SH-SY5Y (cell line): ENCODE measurements at regions not wholly inside any gene's neighbourhood (a gene's known extent, or its start where the extent isn't known, plus 50 kb on each side); places are given as distances from the start of the nearest gene placed in this dataset.

Experiments used
- GATA2 ChIP-seq: IDR thresholded peaks from 2 replicates; pipeline ENCODE4 v1.6.1; 2011; ENCODE audit warnings: mild to moderate bottlenecking, low read depth, low read length
- GATA3 ChIP-seq: IDR thresholded peaks from 2 replicates; pipeline ENCODE4 v1.6.1; 2011; ENCODE audit warnings: low read depth, mild to moderate bottlenecking, low read length, moderate library complexity

GRCh38 chr5:169467041-169467771 is 116.4 kb upstream of the SPDL1 start:
- TF ChIP-seq GATA3 (no peak), GATA2 (no peak)

GRCh38 chr5:169460896-169461295 is 122.7 kb upstream of the SPDL1 start:
- TF ChIP-seq GATA2 (no peak), GATA3 (no peak)

- TF ChIP-seq GATA3 (no peak), GATA2 (no peak)
Measured at GRCh38 chr5:169460123-169460522, 123.5 kb upstream of the SPDL1 start.

DNA sequence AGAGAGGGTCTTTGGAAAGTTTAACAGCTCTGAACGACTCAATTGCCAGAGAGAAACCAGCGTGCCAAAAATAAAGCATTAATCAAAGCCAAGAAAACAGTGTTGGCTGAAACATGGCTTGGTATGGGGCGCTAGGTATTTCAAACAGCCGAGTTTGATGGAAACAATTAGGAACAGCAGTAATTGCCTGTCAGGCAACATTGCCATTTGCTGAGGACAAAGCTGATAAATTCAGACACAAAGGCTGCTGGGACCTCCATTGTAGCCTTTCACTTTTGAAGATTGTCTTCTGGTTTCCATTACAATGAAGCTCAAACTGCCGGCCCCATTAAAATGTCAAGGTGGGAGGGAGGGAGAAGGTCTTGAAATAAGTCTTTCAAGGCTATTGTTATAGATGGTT is 125.4 kb upstream of the SPDL1 start:
- no peak for TF ChIP-seq GATA3
- TF ChIP-seq GATA2: no peak

DNA sequence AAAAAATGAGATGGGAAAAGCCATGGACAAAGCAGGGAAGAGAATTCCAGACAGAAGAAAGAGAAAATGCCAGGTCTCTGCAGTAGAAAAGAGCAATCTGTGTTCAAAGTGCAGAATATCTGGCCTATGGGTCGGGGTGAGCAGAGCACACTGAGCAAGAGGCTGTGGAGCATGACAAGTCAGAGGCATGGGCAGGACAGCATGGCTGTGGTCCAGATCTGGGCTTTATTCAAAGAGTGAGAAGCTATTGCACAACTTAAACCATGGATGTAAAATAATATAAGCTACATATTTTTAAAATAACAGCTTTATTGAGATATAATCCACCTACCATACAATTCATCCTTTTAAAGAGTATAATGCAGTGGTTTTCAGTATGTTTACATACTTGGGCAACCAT is 133.1 kb upstream of the SPDL1 start:
- TF ChIP-seq GATA2 (no peak), GATA3 (no peak)

DNA sequence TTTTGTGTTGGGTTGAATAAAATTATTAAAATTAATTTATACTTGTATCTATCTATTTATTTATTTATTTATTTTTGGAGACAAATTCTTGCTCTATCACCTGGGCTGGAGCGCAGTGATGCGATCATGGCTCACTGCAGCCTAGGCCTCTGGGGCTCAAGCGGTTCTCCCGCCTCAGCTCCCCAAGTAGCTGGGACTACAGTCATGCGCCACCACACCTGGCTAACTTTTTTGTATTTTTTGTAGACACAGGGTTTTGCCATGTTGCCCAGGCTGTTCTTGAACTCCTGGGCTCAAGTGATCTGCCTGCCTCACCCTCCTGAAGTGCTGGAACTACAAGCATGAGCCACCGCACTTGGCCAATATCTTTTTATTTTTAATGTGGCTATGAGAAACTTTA is 134.7 kb upstream of the SPDL1 start:
- TF ChIP-seq GATA3: no peak
- no peak for TF ChIP-seq GATA2

GRCh38 chr5:169445191-169445590 is 138.4 kb upstream of the SPDL1 start:
- TF ChIP-seq GATA2: no peak
- no peak for TF ChIP-seq GATA3

DNA sequence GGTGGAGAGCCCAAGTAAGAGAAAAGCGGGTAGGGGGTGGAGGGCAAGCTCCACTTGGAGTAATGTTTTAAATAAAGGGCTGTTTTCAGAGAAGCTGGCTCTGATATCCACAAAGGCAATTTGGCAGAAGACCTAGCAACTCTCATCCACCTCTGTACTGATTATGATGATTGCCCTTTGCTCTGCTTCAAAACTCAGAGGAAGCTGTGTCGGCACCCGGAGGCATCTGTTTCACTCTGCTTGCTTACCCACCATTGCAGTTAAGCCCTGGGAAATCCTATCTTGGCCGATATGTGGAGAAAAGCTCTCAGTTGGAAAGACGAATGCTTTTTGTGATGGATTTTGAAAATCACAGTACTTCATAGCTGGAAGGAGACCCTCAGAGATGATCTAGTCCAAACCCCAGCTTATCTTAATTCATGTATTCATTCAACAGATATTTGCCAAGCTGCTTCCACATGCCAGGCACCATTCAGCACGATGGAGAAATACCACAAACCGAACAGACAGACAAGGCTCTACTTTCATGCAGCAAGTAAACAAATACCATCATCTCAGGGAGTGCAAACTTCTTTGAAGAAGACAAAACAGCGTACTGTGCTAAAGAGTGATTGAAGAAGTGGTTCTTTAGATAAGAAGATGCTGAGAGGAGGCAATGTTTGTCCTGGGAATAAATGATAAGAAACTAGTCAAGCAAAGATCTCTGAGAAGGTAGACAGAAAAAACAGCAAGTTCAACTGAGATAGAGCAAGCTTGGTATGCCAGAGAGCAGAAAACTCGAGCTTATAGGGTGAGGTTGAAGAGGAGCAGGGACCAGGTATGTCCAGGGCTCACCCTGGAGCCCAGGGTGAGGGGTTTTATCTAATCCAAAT is 140.4 kb upstream of the SPDL1 start:
- TF ChIP-seq GATA3 (no peak), GATA2 (no peak)

DNA sequence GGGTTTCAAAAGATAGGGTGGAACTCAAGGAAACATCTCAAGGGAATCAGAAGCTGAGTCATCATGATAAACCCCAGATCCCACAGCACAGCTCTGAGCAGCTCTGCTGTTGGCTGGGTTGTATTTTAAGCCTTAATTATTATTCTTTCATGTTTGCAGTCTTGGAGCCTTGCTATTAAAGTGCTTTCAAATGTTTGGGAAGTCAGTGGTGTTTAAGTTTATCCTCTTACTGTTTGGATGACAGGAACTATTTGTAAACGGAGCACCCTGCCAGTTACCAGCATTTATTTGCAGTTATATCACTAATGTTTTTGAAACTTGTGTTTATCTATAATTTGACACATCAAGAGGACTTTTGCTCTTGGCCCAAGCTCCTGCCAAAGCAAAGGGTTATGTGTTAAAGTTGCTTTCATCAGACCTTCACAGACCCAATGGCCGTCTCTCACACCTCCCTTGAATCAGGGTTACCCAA is 141.1 kb upstream of the SPDL1 start:
- no peak for TF ChIP-seq GATA3
- no peak for TF ChIP-seq GATA2

GRCh38 chr5:169440107-169440705 is 139.3 kb upstream of the SLIT3 start:
- TF ChIP-seq GATA3 (no peak), GATA2 (no peak)

DNA sequence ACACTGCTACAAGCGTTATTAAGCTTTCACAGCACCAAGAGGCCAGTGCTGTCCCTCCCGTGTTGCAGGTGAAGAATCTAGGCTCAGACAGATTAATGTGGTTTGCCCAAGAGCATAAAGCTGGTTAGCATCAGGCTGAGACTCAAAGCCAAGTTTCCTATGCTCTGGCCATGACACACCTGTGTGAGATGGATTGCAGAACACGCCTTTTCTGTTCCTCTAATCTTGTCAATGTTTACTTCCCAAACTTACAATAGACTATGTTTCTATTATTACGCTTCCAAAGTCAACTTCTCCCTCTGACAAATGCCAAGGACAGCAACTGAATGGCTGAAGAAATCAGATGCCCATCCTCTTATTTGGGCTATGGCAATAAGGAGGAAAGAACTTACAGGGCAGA is 138.4 kb upstream of the SLIT3 start:
- no peak for TF ChIP-seq GATA2
- TF ChIP-seq GATA3: no peak

DNA sequence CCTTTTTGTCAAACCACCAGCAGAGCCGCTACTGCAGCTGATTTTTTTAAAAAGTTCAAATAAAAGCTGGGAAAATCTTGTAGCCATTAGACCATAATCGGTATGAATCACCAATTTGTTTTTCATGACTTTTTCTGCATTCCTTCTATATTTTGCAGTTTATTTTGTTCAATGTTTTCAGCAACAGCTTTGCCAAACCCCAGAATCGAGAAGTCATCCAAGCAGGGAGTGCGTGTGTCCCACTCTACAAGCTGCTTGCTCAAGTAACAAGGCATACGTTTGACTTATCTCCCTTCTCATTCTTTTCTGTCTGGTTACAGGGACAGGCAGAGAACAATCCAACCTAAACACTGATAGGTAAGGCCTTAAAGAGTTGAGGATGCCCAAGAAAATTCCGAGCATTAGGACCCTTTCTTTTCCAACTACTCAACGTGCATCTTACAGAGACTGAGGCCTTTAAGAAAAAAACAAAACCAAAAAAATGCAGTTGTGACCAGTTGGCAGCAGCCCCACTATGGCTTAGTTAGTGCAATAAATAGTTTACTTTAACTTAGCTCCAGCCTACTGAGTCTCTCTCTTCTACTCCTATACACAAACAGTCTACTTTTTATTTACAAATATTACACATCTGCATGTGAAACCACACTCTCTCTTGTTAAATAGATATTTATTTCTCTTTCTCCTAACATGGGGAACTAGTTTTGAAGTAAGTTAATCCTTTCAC is 134.7 kb upstream of the SLIT3 start:
- no peak for TF ChIP-seq GATA2
- no peak for TF ChIP-seq GATA3

DNA sequence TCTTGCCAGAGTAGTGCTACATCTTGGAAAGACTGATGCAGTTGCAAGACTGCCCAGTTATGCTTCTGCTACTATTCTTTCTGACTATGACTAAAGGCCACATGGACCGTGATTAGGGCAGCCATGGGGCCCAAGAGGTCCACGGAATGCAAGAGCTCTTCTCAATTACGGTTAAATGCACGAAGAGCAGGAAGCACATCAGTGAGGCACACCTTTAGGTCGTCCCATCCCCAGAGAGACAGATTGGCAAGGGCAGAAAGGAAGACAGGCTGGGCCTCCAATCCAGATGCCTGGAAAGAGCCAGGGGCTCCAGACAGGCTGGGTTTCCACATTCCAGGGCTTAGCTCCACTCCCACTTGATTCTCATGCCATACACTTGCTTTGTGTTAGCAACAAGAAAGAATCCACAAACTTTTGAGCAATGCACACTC is 132.3 kb upstream of the SLIT3 start:
- TF ChIP-seq GATA3 (no peak), GATA2 (no peak)

GRCh38 chr5:169431386-169431785 is 130.4 kb upstream of the SLIT3 start:
- TF ChIP-seq GATA3 (no peak), GATA2 (no peak)
